ENCODE measurements at regions not wholly inside any gene's neighbourhood (a gene's known extent, or its start where the extent isn't known, plus 50 kb on each side); places are given as distances from the start of the nearest gene placed in this dataset.

DNA sequence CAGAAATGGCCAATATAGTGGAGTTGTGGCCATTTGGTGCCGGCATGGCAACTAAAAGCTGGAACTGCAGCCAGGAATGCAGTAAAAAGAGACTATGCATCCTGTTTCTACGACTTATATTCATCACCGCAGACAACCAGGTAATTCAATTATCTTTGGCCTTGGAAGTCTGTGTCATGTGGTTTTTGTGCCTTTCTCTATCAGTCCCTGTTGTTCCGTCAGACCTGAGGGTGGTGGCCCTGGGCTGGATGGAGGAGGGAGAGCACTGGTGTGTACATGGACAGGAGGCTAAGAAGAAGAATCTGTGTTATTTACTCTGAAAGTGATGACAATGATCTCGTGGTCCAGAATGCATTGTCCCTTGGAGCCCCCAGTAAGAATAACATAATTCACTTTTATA is 852.6 kb downstream of the VRK1 start:
- DNase-seq, result no peak

DNA sequence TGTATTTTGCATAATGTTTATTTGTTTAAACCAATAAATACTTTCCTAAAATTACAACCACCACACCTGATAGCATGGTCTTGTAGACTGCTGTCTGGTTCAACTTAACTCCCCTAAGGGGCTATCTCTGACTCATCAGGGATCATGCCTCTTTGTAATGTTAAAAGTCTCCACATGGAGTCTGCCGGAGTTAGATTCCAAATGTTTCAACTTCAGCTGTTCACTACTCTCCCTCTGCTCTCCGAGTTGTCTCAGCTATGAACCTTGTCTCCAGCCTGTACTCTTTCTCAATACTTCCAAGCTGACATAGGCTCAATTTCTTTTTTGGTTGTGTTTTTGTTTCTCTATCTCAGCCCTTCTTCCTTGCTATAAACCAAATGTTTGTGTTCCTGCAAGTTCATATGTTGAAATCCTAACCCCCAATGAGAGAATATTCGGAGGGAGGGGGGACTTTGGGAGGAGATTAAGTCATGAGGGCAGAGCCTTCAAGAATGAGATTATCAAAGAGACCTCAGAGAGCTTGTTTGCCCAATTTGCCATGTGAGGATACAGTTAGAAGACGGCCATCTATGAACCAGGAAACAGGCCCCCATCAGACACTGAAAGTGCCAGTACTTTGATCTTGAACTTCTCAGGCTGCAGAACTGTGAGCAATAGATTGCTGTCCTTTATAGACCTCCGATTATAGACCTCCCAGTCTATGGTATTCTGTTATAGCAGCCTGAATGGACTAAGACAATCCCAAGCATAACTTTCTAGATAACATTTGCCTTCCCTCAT is 858.2 kb downstream of the VRK1 start:
- no peak for DNase-seq

DNA sequence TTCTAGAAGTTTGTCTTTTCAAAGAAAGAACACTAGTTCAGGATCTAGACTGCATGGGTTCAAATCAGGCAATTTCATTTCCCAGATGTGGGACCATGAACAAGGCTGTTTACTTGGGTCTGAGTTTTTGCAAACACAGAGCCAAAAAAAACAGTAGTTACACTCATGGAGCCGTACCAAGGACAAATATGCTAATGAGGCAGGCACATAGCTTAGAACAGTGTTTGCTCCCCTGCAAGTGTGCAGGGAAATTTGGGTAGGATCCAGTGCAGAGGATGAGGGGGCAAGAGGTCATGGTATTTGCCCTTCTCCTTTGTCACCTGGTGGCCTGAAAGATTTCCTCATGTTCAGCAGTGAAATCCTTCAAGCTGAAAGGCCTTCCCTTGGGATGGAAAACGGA is 860.4 kb downstream of the VRK1 start:
- no peak for DNase-seq

DNA sequence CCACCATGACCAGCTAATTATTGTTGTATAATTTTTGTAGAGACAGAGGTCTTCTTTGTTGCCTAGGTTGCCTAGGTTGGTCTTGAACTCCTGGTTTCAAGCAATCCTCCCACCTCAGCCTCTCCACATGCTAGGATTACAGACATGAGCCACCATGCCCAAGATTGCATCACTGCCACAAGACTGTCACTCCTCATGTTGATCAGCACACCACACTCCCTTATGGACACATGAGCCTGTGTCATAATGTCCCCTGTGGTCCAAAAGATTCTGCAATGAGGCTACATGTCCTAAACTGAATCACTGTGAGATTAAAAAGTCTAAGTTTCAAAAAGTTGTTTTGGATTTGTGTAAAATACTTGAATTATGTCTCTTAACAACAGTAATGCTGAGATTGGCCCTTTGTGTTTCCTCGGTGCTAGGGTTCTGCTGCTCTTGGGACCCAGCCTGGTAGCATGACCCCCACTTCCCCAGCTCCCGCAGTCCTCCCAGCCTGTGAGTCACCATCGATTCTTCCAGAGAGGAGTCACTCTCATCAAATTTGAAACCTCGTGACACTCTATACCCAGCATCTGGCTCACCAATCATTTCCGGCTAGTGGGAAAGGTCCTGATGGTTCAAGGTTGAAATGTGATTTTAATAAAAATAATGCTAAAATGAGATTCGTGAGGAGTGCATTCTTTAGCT is 890.9 kb downstream of the VRK1 start:
- no peak for DNase-seq

DNA sequence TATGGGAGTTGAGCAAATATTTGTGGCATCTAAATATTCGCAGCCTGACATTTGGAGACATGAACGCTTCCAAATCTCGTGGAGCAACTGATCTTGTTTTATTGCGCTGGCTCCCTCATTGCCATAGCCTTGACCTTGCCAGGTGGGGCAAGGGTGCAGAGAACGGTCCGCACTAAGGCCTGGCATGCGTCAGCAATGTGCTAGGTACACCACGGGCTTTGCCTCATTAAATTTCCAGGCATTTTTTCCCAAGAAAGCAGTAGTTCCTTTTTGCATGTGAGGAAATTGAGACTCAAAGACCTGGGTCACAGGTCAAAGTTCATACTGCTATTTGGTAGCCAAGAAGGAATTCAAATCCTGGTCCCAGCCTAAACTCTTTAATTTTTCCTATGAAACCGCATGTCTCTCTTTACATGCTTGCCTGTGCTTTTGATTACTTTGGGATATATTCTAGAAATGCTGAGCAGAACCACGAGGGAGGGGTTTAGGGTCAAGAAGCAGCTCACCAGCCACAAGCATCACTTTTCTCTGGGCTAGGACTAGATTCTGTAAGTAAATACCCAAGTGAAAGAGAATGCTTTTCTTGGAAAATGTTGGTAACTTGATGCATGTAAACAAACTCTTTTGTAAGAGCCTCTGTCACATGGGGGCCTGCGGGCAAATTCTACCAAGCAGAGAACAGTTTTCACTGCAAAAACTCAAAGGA is 891.6 kb downstream of the VRK1 start:
- DNase-seq, result no peak

DNA sequence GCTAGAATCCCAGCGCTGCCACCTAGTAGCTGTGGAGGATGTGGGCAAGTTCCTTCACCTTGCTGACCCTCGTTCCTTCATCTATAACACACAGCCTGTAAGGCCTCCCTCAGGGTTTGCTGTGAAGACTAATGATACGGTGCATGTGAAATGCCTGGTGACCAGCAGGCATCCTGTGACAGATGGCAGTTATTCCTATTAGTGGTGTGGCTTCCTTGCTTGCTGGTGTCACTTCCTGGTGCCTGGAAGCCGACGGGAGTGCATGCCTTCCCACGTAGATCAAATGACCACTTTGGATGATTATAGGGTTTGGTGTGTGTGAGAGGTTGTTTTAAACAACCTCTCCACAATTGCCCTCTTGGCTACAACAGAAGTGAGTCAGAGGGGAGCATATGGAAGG is 894.9 kb downstream of the VRK1 start:
- DNase-seq, result no peak

DNA sequence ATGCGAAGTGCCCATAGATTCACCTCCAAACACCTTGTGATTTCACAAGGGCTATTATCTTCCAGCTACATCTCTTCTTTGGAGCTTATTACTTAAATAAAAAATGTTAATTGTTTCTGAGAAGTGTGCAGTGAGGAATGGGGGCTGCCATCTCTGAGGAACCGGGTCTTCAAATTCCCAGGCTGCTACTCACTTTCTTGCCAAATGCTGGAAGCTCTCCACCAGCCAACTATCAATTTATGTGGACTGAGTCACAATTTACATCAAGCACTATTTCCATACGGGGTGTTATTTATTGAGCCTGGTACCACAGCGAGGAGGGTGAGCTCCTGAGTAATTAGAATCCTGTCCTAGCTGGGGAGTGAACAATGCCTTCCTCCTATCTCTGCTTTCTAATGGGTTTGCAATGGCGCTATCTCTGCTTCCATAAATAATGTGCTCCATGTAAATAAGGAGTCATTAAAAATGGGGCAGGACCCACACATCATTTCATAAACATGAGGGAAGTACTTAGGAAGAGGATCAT is 898.3 kb downstream of the VRK1 start:
- DNase-seq, result no peak

DNA sequence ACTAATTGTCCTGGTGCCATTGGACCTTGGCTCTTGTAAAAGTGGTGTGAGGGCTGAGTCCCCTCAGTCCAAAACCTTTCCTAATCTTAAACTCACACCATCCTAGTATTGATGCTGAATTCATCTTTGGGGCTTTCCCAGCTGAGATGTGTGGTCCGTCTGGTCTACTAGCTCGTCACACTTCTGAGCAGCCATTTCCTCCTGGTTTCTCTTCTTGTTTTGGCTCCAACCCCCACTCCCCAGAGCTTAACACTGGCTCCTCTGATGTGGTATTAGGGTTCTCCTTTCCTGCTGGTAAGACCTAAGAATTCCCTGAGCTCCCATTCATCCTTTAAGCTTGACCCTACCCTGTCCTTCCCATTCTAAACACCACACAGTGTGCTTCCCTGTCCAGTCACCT is 900.6 kb downstream of the VRK1 start:
- DNase-seq, result no peak

DNA sequence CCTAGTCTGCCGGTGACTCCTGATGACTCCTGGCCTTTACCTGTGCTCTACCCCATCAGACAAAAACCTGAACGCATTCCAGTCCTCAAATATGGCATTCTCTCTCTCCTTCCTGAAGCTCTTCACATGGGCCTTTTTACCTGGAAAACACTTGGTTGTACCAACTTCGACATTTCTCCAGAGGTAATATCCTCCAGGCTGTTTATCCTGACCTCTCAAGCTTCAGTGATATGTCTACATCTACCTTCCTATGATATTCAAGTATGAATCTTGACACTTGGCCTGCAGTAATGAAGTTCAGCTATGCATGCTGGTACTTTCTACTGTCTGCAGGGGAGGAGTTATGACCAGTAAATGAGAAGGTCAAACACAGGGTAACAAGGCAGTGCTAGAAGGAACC is 901.8 kb downstream of the VRK1 start:
- no peak for DNase-seq

DNA sequence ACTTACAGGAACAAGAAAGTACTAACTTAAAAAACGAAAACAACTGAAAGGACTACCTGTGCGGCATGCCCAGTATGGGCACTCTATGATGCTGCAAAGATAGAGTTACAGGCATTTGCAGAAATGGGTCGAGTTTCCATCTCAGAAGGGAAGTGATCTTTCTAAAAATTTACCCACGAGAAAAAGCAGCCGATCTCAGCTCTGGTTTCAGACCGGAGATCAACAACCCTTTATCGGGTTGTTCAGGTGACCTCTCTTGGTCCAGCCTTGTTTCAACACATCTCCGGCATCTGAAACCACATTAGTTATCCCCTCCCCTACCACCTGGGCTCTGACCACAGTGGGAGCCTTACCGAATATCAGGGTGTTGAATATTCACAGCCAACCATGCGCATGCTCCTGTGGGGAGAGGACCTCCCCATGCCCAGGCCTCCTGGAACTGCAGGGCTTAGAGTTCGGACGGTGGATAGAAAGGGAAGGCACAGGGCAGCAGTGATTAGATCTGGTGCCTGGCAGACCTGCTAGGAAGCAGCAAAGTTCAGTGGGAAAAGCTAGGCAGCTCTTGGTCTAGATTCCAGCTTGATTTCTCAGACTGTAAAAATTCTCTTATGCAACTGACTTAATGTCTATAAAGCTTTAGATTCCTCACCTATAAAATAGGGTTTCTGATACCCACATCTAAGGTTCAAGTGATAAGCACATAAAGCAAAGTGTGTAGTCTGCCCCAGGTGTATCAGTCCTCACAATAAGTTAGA is 906.0 kb downstream of the VRK1 start:
- no peak for DNase-seq

DNA sequence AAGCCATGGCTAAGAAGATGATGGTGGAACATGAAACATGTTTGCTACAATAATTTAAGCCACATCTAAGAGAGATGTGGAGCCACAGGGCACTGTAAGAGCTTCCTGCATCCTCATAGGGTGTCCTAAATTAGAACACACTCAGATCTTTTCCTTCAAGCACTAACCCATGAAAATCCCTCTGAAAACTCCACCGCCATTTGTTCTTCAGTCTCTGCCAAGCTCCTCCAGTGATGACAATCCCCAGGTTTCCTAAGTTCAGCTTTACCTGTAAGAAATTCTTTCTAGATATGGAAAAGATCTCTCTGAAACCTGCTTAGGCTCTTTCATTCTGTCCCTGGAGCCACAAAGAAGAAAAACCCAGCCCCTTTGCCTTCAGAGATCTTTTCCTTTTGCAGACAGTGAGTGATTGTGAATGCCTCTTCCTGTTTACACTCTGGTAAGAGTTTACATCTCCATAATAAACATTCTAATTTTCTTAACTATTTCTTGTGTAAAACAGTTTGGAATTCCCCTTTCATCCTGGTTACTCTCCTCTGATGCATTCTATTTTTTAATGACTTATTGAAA is 907.2 kb downstream of the VRK1 start:
- no peak for DNase-seq

DNA sequence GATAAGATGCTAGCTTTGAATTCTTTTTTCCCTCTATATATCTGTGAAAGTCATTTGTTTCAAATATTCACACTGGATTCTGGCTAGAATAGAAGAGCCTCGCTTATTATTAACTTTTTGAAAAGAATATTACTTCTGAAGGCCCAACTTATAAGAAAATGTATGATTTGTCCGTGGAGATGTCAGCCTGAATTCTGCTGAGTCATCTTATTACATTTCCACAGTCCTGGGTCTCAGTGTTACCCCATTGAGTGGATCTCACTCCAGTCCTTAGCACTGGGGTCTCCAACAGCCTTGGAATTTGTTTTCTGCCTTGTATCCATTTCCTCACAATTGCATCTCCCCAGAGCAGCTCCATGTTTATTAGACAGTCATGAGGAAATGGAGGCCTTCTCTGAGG is 907.9 kb downstream of the VRK1 start:
- DNase-seq, result no peak

DNA sequence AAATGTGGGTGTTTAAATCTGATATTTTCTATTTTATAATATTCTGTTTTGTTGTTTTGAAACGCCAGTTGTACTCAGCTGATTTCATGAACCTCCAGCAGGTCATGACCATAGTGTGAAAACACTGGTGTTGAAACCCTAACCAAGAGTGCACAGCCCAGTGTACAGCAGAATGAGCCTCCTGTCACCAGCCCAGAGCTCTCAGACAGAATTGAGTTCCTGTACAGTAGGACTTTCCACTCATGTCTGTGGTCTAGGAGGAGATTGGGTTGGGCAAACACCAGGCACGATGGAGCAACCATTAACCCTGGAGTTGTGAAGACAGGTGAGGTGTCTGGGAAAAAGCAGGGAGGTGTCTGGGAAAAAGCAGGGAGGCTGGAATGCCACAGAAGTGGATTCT is 908.8 kb downstream of the VRK1 start:
- DNase-seq, result no peak

DNA sequence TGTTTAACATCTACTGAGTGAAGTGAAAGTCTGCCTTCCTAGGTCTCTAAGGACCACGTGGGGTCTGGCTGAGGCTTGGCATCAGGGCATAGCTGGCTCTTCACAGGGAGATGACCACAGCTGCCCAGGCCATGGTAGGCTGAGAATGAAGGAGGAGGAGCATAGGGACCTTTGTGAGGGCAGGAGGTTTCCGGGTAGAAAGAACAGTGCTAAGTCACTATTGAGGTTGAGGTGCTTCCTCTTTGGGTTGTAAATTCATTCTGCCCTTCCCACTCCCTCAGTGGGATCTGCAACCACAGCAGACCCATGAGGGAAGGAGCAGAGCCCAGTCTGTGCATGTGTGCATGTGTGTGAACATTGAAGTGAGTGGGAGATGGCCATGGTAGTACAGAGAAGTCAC is 909.6 kb downstream of the VRK1 start:
- no peak for DNase-seq

DNA sequence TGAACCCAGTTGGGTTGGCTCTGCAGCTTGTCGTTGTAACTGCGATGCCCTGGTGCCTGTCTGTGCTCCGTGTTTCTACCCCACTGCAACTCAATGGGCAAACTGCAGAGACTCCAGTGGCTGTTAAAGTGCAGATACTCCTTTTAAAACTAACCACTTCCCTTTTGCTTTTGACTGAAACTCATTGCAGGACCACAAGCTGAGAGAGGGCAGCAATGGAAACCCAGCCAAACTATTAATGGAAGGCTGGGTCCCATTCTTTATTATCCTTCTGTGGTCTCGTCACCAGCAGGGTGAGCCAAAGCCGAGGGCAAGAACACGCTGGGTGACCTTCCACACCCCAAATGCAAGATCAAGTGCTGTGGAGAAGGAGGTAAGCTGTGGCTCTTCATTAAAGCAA is 910.4 kb downstream of the VRK1 start:
- DNase-seq, result no peak

DNA sequence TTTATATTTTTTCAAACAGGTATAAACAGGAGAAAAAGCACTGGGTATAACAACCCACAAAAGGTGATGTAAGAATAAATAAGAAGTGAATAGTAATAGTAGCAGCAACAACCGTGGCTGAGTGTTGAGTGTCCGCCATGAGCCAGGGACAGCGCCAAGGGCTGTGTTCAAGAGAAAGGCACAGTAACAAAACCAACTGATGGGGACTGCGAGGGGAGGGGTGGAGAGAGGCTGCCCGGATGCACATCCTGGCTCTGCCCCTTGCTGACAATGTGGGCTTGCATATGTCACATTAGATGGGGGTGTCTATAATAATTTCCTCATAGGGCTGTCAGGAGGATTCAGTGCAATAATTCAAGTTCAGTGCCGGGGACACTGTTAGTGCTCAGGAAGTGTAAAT is 912.4 kb downstream of the VRK1 start:
- no peak for DNase-seq

DNA sequence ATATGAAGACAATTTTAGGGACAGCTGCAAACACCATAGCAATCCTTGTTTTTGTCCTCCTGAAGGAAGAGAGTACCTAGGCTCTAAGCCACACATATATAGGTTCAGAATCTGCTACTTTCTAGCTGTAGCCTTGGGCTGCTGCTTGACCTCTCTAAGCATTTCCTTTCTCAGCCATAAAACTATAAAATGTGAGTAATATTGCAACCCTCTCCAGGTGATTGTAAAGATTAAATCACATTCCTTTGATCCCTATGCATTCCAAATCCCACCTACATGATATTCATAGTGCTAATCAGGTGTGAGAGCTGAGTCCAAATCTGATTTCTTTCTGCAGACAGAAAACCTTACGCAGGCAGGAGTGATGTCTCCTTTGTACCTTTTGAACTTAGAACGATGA is 913.5 kb downstream of the VRK1 start:
- DNase-seq, result no peak

DNA sequence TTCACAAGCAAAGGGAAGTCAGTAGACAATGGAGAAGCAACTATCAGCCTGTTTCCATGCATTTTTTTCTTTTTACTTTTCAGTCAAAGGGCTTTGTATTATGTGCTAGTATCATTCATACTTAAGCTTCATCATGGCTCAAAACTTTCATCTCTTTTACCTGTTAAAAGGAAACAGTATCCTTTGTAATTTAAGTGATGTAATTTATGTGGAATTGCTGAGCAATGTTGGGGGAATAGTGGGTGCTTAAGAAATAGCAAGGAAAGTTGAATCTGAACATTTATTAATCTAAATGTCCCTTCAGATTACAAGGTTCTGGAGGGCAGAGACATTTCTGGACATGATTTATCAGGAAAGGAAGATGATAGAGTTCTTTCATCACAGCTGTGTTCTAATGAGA is 915.3 kb downstream of the VRK1 start:
- DNase-seq, result no peak

DNA sequence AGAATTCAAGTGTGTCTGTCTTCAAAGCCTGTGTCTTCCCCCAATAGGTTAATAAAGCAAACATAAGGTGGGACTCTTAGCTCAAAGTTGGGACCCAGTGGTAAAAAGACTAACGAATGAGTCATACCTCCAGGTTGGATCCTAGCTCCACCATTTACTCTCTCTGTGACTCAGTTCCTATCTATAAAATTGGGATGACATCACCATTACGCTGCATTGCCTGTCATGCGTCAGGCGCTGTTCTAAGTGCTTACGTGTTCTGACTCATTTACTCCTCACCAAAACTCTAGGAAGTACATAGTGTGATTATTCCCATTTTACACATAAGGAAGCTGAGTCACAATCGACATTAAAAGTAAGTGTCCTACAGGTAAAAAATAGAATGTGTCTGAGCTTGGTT is 915.8 kb downstream of the VRK1 start:
- no peak for DNase-seq

DNA sequence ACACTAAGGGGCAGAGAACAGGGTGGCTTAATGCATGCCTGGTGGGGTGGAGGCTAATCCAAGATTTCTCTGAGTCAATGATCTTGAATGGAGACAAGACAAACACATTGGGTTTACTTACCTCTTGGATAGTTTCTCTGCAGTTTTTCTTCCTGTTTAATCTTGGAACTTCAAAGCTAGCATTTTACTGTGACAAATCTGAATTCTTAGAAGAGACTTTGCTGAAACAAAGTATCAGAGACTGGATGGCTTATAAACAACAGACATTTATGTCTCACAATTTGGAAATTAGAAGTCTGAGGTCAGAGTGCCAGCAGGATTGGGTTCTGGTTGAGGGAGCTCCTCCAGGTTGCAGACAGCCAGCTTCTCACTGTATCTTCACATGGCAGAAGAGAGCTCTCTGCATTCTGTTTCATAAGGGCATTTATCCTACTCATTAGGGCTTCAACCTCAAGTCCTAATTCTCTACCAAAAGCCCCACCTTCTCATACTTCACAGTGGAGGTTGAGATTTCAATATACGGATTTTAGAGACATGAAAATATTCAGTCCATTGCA is 921.8 kb downstream of the VRK1 start:
- DNase-seq, result no peak

DNA sequence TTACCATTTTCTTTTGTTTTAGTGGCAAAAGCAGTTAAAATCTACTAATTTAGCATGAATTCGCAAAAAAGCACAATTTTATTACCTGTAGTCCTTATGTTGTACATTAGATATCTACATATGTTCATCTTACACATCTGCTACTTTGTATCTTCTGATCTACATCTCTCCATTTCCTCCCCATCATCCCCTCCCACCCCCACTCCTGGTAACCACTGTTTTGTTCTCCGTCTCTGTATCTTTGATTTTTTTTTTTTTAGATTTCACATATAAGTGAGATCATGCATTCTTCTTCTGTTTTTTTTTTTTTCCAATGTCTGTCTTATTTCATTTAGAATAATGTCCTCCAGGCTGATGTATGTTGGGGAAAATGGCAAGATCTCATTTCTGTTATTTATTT is 922.7 kb downstream of the VRK1 start:
- DNase-seq, result no peak

DNA sequence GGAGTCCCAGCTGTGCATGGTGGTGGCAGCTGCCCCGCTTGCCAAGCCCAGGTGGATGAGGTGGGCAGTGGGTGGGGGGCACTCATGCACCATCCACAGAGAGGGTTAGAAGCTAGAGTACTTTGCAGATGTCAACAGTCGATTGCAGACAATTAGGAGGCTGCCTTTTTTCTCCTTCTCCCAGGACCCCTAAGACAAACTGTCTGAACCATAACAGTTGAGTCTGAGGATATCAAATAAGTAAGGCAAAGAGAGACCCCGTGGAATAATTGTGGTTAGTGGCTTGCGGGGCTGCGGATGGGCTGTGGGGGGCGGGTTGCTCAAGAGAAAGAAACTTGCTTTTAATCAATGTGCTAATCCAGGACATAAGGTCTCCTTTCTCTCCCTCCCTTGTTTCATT is 926.2 kb downstream of the VRK1 start:
- DNase-seq, result no peak

All from muscle of arm (tissue), 1 donor.